ENCODE measurements at regions not wholly inside any gene's neighbourhood (a gene's known extent, or its start where the extent isn't known, plus 50 kb on each side); places are given as distances from the start of the nearest gene placed in this dataset.

DNA sequence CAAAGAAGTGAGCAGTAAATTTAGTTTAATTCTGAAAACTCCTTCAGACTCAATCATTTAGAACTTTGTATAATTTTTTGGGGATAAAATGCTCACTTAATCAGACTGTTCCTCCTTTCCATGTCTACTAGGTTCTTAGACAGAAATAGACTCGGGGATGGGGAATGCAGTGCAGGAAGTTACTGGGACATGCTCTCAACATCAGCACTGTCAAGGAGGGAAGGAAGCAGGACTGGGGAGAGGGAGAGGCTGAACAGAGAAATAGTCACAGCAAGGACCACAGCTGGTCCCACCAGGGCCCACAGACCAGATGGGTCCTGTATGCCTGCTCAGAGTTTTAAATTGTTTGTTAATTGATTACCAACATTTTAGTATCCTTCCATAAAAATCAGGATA, 310.1 kb upstream of the MSX2 start:
- no peak for DNase-seq

DNA sequence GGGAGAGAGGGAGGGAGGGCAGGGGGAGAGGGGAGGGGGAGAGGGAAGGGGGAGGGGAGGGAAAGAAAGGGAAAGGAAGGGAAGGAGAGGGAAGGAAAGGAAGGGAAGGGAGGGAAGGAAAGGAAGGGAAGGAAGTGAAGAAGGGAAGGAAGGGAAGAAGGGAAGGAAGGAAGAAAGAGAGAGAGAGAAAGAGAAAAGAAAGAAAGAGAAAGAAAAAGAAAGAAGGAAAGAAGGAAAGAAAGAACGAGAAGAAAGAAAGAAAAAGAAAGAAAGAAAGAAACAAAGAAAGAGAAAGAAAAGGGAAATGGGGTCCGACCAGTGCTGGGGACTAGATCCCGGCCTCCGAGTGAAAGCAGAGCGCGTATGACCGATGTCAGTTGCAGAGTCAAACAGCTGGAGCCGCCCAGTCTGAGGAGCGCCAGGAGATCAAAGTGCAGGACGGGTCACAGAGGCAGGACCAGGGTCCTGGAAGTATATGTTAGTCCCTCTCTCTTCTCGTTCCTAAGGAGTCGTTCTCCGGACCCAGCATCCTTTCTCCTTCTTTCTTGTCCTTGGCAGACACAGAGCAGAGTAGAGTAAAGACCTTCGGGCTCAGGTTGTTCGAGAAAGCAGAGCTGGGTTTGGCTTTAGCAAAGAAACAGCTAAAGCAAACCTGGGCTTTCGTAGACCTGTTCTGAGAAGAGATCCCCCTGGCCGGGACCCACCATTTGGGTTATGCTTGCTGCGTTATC, 305.4 kb upstream of the MSX2 start:
- no peak for DNase-seq

DNA sequence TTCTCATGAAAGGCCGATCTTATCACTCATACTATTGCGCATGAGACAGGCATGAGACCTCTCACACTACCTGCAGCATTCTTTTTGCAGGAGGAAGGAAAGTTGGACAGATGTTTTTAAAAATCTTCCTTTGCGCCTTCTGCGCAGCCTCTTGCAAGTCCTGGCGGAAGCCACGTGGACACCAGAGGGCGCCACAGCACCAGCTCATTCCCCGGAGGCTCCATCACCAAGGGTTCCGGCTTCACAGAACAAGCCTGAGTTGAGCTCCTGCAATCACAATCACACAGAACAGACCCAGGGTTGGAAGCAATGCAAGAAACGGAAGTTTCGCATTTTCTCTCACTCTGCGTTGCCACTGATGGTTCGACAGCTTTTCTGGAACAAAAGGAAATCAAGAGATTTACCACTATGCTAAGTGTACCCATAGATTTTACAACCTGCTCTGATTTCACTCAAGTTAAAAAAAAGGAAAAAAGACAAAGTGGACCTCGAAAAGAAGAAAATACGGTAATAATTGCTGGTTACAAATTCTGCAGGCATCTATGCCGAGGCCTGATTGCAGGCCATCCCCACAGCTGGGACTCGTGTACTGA, 304.7 kb upstream of the MSX2 start:
- DNase-seq, result peak; percentile 65

DNA sequence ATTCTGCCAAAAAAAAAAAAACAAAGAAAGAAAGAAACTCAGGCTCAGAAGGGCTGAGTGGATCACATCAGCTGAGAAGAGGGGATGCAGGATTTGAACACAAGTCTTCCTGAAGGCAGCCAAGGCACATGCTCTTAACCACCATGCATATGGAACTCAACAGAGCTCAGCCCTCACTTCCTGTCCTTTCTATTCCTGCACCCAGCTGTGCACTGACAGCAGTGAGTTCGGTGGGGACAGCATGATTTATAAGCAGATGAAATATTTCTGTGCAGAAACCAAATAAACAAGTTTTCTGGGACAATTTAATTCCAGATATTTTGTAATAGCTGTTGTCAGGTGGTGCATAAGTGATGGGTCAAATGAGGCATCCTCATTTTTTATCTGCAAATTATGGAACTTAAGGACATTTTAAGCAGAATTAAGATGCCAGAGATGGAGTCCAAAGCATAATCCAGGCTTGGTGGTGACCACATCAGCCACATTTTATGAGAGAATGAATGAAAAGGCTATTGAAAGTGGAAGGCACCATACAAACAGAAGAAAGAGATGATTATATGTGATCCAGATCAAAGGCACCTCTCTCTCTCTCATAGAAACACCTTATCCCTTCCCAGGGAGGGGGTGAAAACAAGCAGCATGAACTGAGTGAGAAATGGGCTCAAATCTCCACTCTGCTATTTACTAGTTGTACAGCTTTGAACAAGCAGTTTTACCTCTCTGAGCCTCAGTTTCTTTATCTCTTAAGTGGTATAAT, 303.6 kb upstream of the MSX2 start:
- DNase-seq, result no peak

DNA sequence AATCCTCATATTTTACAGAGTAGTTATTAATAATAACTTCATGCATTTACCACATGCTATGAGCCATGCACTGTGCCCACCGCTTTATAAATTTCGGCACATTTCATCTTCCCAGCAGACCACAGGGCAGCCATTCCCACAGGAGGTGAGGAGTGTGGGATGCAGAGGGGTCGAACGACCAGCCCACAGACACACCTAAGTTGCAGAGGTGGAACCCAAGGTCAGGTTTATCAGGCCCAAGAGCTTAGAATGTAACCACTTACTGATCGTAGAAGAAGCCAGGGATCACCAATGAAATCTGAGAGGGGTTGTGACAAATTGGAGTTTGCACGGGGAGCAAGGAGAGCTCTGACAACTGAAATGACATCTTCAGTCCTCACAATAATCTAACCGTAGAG, 303.0 kb upstream of the MSX2 start:
- DNase-seq, result no peak

- DNase-seq, result no peak
Observed at GRCh38 chr5:174423558-174423957, 300.8 kb upstream of the MSX2 start.

- no peak for DNase-seq
Observed at GRCh38 chr5:174424219-174425053, 299.9 kb upstream of the MSX2 start.

GRCh38 chr5:174425271-174425963, 299.0 kb upstream of the MSX2 start:
- no peak for DNase-seq

DNA sequence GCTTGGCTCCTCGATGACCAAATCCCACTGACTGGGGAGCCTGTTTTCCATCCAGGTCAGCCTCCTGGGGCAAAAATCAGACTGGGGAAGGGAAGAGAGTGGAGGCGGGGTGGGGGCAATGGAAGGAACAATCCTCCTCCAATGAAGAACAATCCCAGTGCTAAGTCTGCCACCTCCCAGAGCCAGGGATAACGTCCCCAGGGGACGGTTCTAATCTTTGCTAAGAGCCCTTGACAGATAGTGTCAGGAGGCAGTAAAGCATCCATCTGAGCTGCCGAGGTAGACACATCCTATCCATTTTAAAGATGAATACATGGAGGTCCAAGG, 298.5 kb upstream of the MSX2 start:
- no peak for DNase-seq

DNA sequence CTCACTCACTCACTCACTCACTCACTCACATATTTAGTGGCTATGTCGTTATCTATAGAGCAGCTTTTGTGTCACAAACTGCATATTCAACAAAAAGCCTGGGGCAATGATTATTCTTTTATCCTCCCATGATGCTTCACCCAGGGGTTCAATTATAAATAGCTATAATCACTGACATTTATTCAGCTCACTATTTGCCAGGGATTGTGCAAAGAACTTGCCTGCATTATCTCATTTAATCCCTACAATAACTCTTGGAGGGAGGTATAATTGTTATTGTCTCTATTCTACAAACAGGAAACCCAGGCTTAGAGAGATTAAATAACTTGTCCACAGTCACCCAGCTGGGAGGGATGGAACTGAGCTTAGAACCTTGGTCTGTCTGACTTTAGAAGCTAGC, 298.0 kb upstream of the MSX2 start:
- no peak for DNase-seq

DNA sequence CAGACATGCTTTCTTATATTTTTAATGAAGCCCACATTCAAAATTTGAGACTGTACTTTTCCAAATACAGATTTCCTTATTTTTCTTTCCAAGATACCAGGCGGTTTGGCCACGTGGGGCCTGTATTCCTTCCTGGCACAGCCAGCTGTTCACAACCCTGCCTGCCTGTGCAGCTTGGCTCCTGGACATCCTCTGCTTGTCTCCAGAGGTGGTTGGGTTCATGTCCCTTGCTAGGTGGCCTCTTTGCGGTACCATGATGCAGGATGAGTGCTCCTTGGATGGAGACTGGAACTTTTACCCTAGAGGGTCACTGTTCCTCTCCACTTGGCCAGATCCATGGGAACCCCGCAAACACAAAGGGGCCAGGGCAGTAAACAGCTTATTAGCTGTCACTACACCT, 297.5 kb upstream of the MSX2 start:
- DNase-seq, result no peak

DNA sequence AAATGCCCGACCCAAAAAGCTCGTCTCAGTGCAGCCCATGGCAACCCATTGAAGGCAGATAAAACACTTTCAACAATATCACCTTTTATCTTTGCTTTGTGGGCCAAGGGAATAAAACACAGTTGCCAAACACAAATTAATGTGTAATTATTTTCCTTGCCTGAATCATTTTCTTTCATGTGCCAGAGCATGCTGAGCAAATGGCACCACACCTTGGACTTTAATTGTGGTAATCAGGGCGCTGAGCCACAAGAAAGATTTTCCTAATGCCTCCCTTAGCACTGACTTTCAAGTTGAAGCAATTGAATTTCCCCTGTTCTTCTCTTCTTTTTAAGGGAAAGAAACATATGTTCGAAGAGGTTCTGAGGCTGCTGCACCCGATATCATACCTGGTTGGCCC, 297.1 kb upstream of the MSX2 start:
- DNase-seq, result no peak

- DNase-seq, result no peak
Observed at GRCh38 chr5:174428895-174429294, 295.5 kb upstream of the MSX2 start.

DNA sequence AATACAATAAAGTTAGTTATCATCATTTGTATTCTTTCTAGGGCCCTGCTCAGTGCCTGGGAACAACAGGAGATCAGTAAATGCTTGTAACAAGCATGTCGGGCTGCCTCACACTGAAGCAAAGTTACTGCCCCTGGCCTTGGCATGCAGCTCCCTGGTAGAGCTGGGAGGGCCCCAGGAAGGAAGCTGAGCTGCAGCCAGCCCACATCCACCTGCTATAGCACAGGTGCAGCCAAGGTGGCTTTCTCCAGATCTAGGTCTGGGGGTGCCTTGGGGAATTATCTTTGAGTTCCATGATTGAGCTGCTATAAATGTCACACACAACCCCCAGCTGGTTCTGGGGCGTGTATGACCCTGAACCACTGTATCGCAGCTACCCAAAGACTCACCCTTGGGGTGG, 293.4 kb upstream of the MSX2 start:
- no peak for DNase-seq

GRCh38 chr5:174431504-174431903, 292.9 kb upstream of the MSX2 start:
- DNase-seq, result no peak

DNA sequence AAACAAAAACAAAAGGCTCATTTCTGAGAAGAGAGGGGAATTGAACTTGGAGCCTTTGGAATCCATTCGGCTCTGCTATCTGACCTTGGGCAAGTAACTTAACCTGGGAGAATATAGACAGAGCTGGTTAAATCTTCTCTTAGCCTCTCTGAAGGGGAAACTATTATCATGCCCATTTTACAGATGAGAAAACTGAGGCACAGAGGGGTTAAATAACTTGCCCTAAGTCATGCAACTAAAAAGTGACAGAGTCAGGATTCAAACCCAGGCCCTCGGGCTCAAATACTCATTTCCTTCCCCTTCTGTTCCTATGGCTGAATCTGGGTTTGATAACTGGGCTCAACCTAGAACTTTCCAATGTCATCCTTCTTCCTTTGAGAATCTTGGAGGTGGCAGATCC, 291.3 kb upstream of the MSX2 start:
- DNase-seq, result no peak

DNA sequence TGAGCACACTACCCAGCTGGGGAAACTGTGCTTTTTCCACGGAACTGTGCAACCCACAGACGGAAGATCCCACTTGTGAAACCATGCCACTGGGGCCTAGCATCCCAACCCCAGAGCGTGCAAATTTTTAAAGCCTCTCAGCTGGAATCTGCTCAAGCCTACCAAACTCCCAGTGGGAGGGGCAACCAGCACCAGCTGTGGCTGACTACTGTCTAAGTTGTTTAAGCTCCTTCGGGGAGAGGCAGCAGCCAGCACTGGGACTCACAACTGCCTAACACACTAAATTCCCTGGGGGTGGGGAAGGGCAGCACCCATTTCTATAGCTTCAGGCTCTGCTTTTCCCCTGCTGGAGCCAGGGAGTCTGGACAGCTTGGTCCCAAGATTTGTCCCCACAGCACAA, 287.6 kb upstream of the MSX2 start:
- DNase-seq, result no peak

DNA sequence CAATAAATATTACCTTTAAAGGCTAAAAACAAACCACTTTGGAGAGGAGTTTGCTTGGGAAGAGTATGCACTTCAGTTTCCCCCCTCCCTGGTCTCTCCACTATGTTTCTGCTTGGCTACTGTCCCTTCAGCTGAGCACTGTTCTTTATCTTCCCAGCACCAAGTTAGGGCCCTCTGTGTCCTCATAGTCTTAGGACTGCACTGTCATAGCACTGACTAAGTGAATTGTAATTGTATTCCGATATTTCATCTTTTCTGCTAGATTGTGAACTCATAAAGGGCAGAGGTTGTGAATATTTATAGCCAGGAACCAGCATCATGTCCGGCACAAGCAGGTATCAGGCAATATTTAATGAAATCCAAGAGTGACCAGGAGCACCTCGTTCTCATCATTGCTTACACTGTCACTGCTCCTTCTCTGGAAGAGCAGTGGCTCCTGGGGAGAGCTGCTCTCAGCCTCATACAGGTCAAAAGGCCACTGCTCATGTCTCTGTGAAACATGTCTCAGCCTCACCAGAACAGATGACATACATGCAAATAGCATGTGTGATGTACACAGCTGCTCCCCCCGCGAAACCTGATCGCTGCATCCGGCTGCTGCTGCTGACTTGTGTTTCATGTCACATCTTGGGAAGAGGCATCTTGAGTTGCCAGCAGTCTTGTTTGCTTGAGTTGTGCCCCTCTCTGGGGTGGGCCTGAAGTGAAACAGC, 279.7 kb upstream of the MSX2 start:
- DNase-seq, result no peak

DNA sequence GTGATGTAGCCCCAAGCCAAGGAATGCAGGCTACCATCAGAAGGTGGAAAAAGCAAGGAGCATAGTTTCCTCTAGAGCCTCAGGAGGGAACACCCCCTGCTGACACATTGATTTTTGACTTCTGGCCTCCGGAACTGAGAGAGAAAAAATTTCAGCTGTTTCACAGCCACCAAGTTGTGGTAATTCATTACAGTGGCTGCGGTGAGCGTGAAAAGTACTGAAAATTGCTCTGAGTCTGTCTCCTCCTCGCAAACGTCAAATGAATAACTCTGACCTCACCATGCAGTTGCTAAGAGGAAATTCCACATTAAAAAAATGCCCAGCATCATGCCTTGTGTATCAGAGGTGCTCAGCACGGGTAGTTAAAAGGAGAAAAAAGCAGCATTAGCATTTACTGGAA, 277.9 kb upstream of the MSX2 start:
- DNase-seq, result no peak

GRCh38 chr5:174446988-174447387, 277.4 kb upstream of the MSX2 start:
- no peak for DNase-seq

GRCh38 chr5:174448041-174448440, 276.3 kb upstream of the MSX2 start:
- DNase-seq, result no peak

GRCh38 chr5:174448662-174449061, 275.7 kb upstream of the MSX2 start:
- no peak for DNase-seq
